NCI-H2081 (cell line): ENCODE measurements at regions not wholly inside any gene's neighbourhood (a gene's known extent, or its start where the extent isn't known, plus 50 kb on each side); places are given as distances from the start of the nearest gene placed in this dataset.

ENCODE experiments used
- DNase-seq, 2 experiments: peaks; one replicate each; lab custom pipeline; 2025; lab: John Stamatoyannopoulos, UW

GRCh38 chr1:94592571-94592920, 51.0 kb upstream of the F3 start:
- DNase-seq: no peak

- no peak for DNase-seq
These were observed 50.4 kb upstream of the F3 start for GRCh38 chr1:94591823-94592570.
